Adrenal gland (tissue), 9 donors: ENCODE measurements at regions not wholly inside any gene's neighbourhood (a gene's known extent, or its start where the extent isn't known, plus 50 kb on each side); places are given as distances from the start of the nearest gene placed in this dataset.

Source experiments
- DNase-seq, 7 donors: peaks; one replicate each; pipeline ENCODE4 v3.0.0-alpha.2; 2019 to 2020
- H3K27ac ChIP-seq, 5 donors: fragments of 200-600 bp; sonication (generic) in 4 of 5; 1 replicate in 3 of 5; 2 replicates in 2 of 5; pipeline versions ENCODE4 v1.5.1 to v1.8.0; 2016 to 2020; ENCODE audit warnings: mild to moderate bottlenecking in 1 of 5
- H3K27me3 ChIP-seq: fragments of 200-600 bp; 2 replicates; pipeline ENCODE4 v1.8.0; 2021
- H3K36me3 ChIP-seq, 2 donors: fragments of 200-600 bp; replicated peaks in 1 of 2; 1 replicate in 1 of 2; 2 replicates in 1 of 2; pipeline versions ENCODE4 v1.5.1 to v1.8.0; 2018 to 2022
- H3K4me1 ChIP-seq, 2 donors: fragments of 200-600 bp; replicated peaks in 1 of 2; 1 replicate in 1 of 2; 2 replicates in 1 of 2; pipeline versions ENCODE4 v1.5.1 to v1.8.0; 2018 to 2021
- H3K4me3 ChIP-seq, 4 donors: fragments of 200-600 bp; sonication (generic) in 3 of 4; one replicate each; pipeline ENCODE4 v1.5.1; 2016 to 2018
- H3K9me3 ChIP-seq, 3 donors: fragments of 200-600 bp; sonication (generic) in 1 of 3; replicated peaks in 1 of 3; 1 replicate in 2 of 3; 2 replicates in 1 of 3; pipeline versions ENCODE4 v1.5.1 to v1.8.0; 2016 to 2021
- CTCF ChIP-seq, 6 experiments: fragments of 450-650 bp in 4 of 6; fragments of 200-600 bp in 2 of 6; sonication (generic) in 1 of 6; IDR thresholded peaks; 1 replicate in 5 of 6; 2 replicates in 1 of 6; pipeline versions ENCODE4 v1.5.1 to v1.8.0; 2016 to 2021; ENCODE audit warnings: antibody characterized with exemption in 6 of 6, mild to moderate bottlenecking in 2 of 6, moderate library complexity in 1 of 6
- POLR2A ChIP-seq, 2 donors: fragments of 450-650 bp; IDR thresholded peaks; one replicate each; pipeline ENCODE4 v1.6.1; 2017; ENCODE audit warnings: antibody characterized with exemption in 2 of 2, mild to moderate bottlenecking in 2 of 2, moderate library complexity in 1 of 2
- WGBS, 4 donors: extraction: QIAGEN DNeasy Blood & Tissue Kit in 2 of 4; methylation state at CpG; one replicate each; pipeline versions ENCODE4 v1.1.5 to v1.1.7; 2013 to 2017; 5-methylcytosine and 5-hydroxymethylcytosine counted together
- intact Hi-C, 2 donors: fragments of 100-400 bp; cut with DNase I; formaldehyde crosslinking; loops; one replicate each; pipeline versions ENCODE4 v1.14.1 to v1.15.0; 2022 to 2023
- donor health status: healthy with polysubstance abuse.
- donor health status: Bipolar disorder and iron deficiency.
- donor health status: DM: yes; HTN: yes; CAD: no.
- donor health status: DM: no; HTN: no; CAD: no.
- donor health status: DM: no; HTN: no; CAD: no.

- H3K27me3 ChIP-seq: no peaks in the 10 kb centered on the region
- no peaks in the 10 kb centered on the region for H3K36me3 ChIP-seq
- WGBS, 4 donors: 51 to 63% (median 56%) methylated on average over 6 of the region's 6 CpGs
- DNase-seq: no peak
- no peak overlapping the region for H3K27ac ChIP-seq
- no peaks in the 10 kb centered on the region for H3K9me3 ChIP-seq
- TF ChIP-seq POLR2A (IDR thresholded peaks at IDR 0.05) (no peak), CTCF (IDR thresholded peaks at IDR 0.05) (no peak)
- H3K4me3 ChIP-seq: no peak overlapping the region
- intact Hi-C loops: no loop called here
- H3K4me1 ChIP-seq: no peaks in the 10 kb centered on the region
Observed at GRCh38 chr2:139367416-139367815, 587.2 kb upstream of the NXPH2 start.

- intact Hi-C loops: no loop called here
- no peak for DNase-seq
- H3K27me3 ChIP-seq: no peaks in the 10 kb centered on the region
- H3K27ac ChIP-seq: no peak overlapping the region
- no peaks in the 10 kb centered on the region for H3K9me3 ChIP-seq
- H3K4me3 ChIP-seq: no peak overlapping the region
- no peaks in the 10 kb centered on the region for H3K4me1 ChIP-seq
- WGBS, 4 donors: 80 to 92% (median 86%) methylated on average over 2 of the region's 2 CpGs
- H3K36me3 ChIP-seq: no peaks in the 10 kb centered on the region
- TF ChIP-seq CTCF (IDR thresholded peaks at IDR 0.05) (no peak), POLR2A (IDR thresholded peaks at IDR 0.05) (no peak)
Observed at GRCh38 chr2:139366681-139367080, 586.5 kb upstream of the NXPH2 start.

GRCh38 chr2:139365189-139365588 is 585.0 kb upstream of the NXPH2 start:
- WGBS, 4 donors: 56 to 73% (median 65%) methylated on average over 5 of the region's 5 CpGs
- Histone ChIP-seq H3K9me3 (no peaks in the 10 kb centered on the region), H3K27ac (no peak overlapping the region), H3K36me3 (no peaks in the 10 kb centered on the region), H3K4me1 (no peaks in the 10 kb centered on the region), H3K27me3 (no peaks in the 10 kb centered on the region), H3K4me3 (no peak overlapping the region)
- intact Hi-C loops: no loop called here
- TF ChIP-seq CTCF (IDR thresholded peaks at IDR 0.05): no peak
- TF ChIP-seq POLR2A (IDR thresholded peaks at IDR 0.05): no peak
- DNase-seq: no peak

- H3K36me3 ChIP-seq: no peaks in the 10 kb centered on the region
- no peak for DNase-seq
- H3K27me3 ChIP-seq: no peaks in the 10 kb centered on the region
- TF ChIP-seq CTCF (IDR thresholded peaks at IDR 0.05) (no peak), POLR2A (IDR thresholded peaks at IDR 0.05) (no peak)
- no peaks in the 10 kb centered on the region for H3K4me1 ChIP-seq
- H3K27ac ChIP-seq: no peak overlapping the region
- H3K9me3 ChIP-seq: no peaks in the 10 kb centered on the region
- WGBS, 4 donors: 62 to 81% (median 69%) methylated on average over 1 of the region's 1 CpG
- no peak overlapping the region for H3K4me3 ChIP-seq
- intact Hi-C loops: no loop called here
Observed at GRCh38 chr2:139360654-139361053, 580.5 kb upstream of the NXPH2 start.
